A549 (cell line): ENCODE measurements at regions not wholly inside any gene's neighbourhood (a gene's known extent, or its start where the extent isn't known, plus 50 kb on each side); places are given as distances from the start of the nearest gene placed in this dataset.

Experiments
- ATAC-seq, 2 experiments: fragments of 200-7000 bp in 1 of 2; fragments of >200 bp in 1 of 2; cut with Nextera tagmentation in 1 of 2; cut with Tn5 transposase in 1 of 2; 3 replicates each; pipeline versions ENCODE4 v1.8.0 to v1.9.1; 2018 to 2020; ENCODE audit warnings: mild to moderate bottlenecking in 1 of 2, moderate library complexity in 1 of 2
- CTCF ChIA-PET: fragments of 300-600 bp; sonication (Branson Sonifier 250); formaldehyde crosslinking; extraction: SDS; loops from one replicate; lab custom pipeline; 2021; ENCODE audit warnings: antibody characterized with exemption, inconsistent platforms; lab: Yijun Ruan, JAX
- POLR2A ChIA-PET: fragments of 350-600 bp; formaldehyde crosslinking; extraction: SDS; loops from one replicate; lab custom pipeline; 2021; ENCODE audit warnings: antibody characterized with exemption, inconsistent platforms; lab: Yijun Ruan, JAX
- DNase-seq, 2 experiments: peaks; one replicate each; pipeline versions ENCODE4 v3.0.0 to v3.0.0-alpha.2; 2011 to 2016; ENCODE audit warnings: low read depth in 1 of 2, low spot score in 1 of 2
- FAIRE-seq: peaks from 2 replicates; lab custom pipeline; 2011; peaks lifted over from hg19 to GRCh38; lab: Jason Lieb, UNC
- H3K27ac ChIP-seq, 2 experiments: fragments of >200 bp; sonication (Bioruptor Twin); formaldehyde crosslinking; 3 replicates each; pipeline ENCODE4 v1.5.1; 2016 to 2017
- H3K4me1 ChIP-seq: fragments of >200 bp; sonication (Bioruptor Twin); formaldehyde crosslinking; 3 replicates; pipeline ENCODE4 v1.6.1; 2016
- H3K4me2 ChIP-seq: fragments of >200 bp; sonication (Bioruptor Twin); formaldehyde crosslinking; 3 replicates; pipeline ENCODE4 v1.6.1; 2016
- H3K4me3 ChIP-seq: fragments of >200 bp; sonication (Bioruptor Twin); formaldehyde crosslinking; 3 replicates; pipeline ENCODE4 v1.5.1; 2016
- H3K9me3 ChIP-seq: fragments of >200 bp; sonication (Bioruptor Twin); formaldehyde crosslinking; 3 replicates; pipeline ENCODE4 v1.6.1; 2016
- ATOH8 ChIP-seq: fragments of 250-450 bp; sonication (Bioruptor Pico); IDR thresholded peaks from 2 replicates; pipeline ENCODE4 v1.5.0; 2020; ENCODE audit warnings: low read depth, mild to moderate bottlenecking, moderate library complexity
- BHLHE40 ChIP-seq: IDR thresholded peaks from 2 replicates; pipeline ENCODE4 v1.6.1; 2012; ENCODE audit warnings: low read depth, low read length, inconsistent platforms
- CBX2 ChIP-seq: fragments of 200-600 bp; sonication (generic); IDR thresholded peaks from 2 replicates; pipeline ENCODE4 v1.6.1; 2016; ENCODE audit warnings: low read depth, mild to moderate bottlenecking, borderline replicate concordance
- CEBPB ChIP-seq, 2 experiments: fragments of >200 bp in 1 of 2; sonication (Bioruptor Twin) in 1 of 2; formaldehyde crosslinking in 1 of 2; IDR thresholded peaks; 2 replicates each; pipeline ENCODE4 v1.6.1; 2012 to 2016
- CTCF ChIP-seq: fragments of >200 bp; sonication (Bioruptor Twin); formaldehyde crosslinking; IDR thresholded peaks from 3 replicates; pipeline ENCODE4 v1.5.1; 2016
- EHMT2 ChIP-seq: fragments of 200-600 bp; sonication (generic); IDR thresholded peaks from 2 replicates; pipeline ENCODE4 v1.6.1; 2016; ENCODE audit warnings: antibody characterized with exemption, low read depth, mild to moderate bottlenecking, moderate library complexity
- ELK1 ChIP-seq: fragments of 150-350 bp; IDR thresholded peaks from 2 replicates; pipeline ENCODE4 v1.6.1; 2014; ENCODE audit warnings: low read depth, mild to moderate bottlenecking, low read length
- FOSL2 ChIP-seq, 2 experiments: fragments of 450-650 bp in 1 of 2; fragments of >200 bp in 1 of 2; sonication (Bioruptor Twin) in 1 of 2; formaldehyde crosslinking; IDR thresholded peaks; 2 replicates each; pipeline versions ENCODE4 v1.5.0 to v1.6.1; 2016 to 2020; ENCODE audit warnings: mild to moderate bottlenecking in 1 of 2, moderate library complexity in 1 of 2
- HDAC2 ChIP-seq: fragments of 200-600 bp; sonication (generic); IDR thresholded peaks from 2 replicates; pipeline ENCODE4 v1.6.1; 2016
- HES2 ChIP-seq: fragments of >200 bp; sonication (Bioruptor Twin); formaldehyde crosslinking; IDR thresholded peaks from 2 replicates; pipeline ENCODE4 v1.6.1; 2016
- JUN ChIP-seq, 2 experiments: fragments of >200 bp; sonication (Bioruptor Twin); formaldehyde crosslinking; IDR thresholded peaks; 2 replicates in 1 of 2; 3 replicates in 1 of 2; pipeline ENCODE4 v1.6.1; 2016 to 2017
- KDM1A ChIP-seq: fragments of 200-600 bp; sonication (generic); IDR thresholded peaks from 2 replicates; pipeline ENCODE4 v1.6.1; 2016; ENCODE audit warnings: low read depth, mild to moderate bottlenecking
- MAX ChIP-seq: IDR thresholded peaks from 2 replicates; pipeline ENCODE4 v1.6.1; 2012
- NR3C1 ChIP-seq: fragments of >200 bp; sonication (Bioruptor Twin); formaldehyde crosslinking; IDR thresholded peaks from 3 replicates; pipeline ENCODE4 v1.6.1; 2017
- PHF8 ChIP-seq: fragments of 200-600 bp; sonication (generic); IDR thresholded peaks from 2 replicates; pipeline ENCODE4 v1.6.1; 2016; ENCODE audit warnings: low read depth, mild to moderate bottlenecking, antibody characterized with exemption, moderate library complexity, borderline replicate concordance
- POLR2A ChIP-seq: IDR thresholded peaks from 2 replicates; pipeline ENCODE4 v1.6.1; 2012; ENCODE audit warnings: mild to moderate bottlenecking, low read length
- POLR2AphosphoS2 ChIP-seq: conservative IDR thresholded peaks from 2 replicates; pipeline ENCODE4 v1.6.1; 2012; ENCODE audit warnings: low read length, improper control_type of control experiment, inconsistent platforms
- RNF2 ChIP-seq: fragments of 200-600 bp; sonication (generic); IDR thresholded peaks from 2 replicates; pipeline ENCODE4 v1.6.1; 2016; ENCODE audit warnings: low read depth, mild to moderate bottlenecking, antibody characterized with exemption, moderate library complexity, borderline replicate concordance
- TFCP2L1 ChIP-seq: fragments of 250-450 bp; sonication (Bioruptor Pico); IDR thresholded peaks from 2 replicates; pipeline ENCODE4 v1.5.0; 2021; ENCODE audit warnings: mild to moderate bottlenecking
- ZC3H11A ChIP-seq: fragments of 450-650 bp; IDR thresholded peaks from 2 replicates; pipeline ENCODE4 v1.6.1; 2014; ENCODE audit warnings: antibody characterized with exemption, mild to moderate bottlenecking
- ZFP36 ChIP-seq: fragments of 450-650 bp; IDR thresholded peaks from 2 replicates; pipeline ENCODE4 v1.6.1; 2014; ENCODE audit warnings: borderline replicate concordance; ENCODE audit not compliant: partially characterized antibody
- WGBS: methylation state at CpG from one replicate; pipeline ENCODE4 v1.1.6; 2017; ENCODE audit errors: missing lambda C conversion rate; 5-methylcytosine and 5-hydroxymethylcytosine counted together

- ChIA-PET CTCF (interaction anchor here (0.7 kb wide), 1 partner anchor 31 kb away, joined by 3 read pairs; no protein-coding TSS in a partner anchor), POLR2A (no interaction called here)
- no peak overlapping the region for H3K27ac ChIP-seq
- H3K4me2 ChIP-seq, result no peak overlapping the region
- no peak for TF ChIP-seq CEBPB (IDR thresholded peaks at IDR 0.05)
- TF ChIP-seq BHLHE40, result no peak
- TF ChIP-seq ATOH8 (CRISPR knock-in tag), result no peak
- TF ChIP-seq NR3C1, result no peak
- TF ChIP-seq CTCF, result no peak
- no peak for TF ChIP-seq FOSL2 (IDR thresholded peaks at IDR 0.05)
- TF ChIP-seq FOSL2 (CRISPR knock-in tag; IDR thresholded peaks at IDR 0.05), result no peak
- no peak for TF ChIP-seq JUN (IDR thresholded peaks at IDR 0.05)
- no peak for TF ChIP-seq ELK1
- no peak for TF ChIP-seq MAX
- TF ChIP-seq KDM1A, result no peak
- no peak overlapping the region for H3K4me3 ChIP-seq
- FAIRE-seq, result no peak
- no peak for DNase-seq
- peaks cover 5% of the 10 kb centered on the region; the same call in 1 of the 3 replicates for H3K4me1 ChIP-seq
- H3K9me3 ChIP-seq, result no peaks in the 10 kb centered on the region
- WGBS, result 90% methylated on average over 6 of the region's 6 CpGs
- no peak for ATAC-seq
Observed at GRCh38 chr13:99686944-99687411, 185.7 kb downstream of the TM9SF2 start.

GRCh38 chr13:99686157-99686572, 184.9 kb downstream of the TM9SF2 start:
- peak in 1 of 2 experiments; percentile 9 for DNase-seq
- no peak overlapping the region for H3K4me2 ChIP-seq
- TF ChIP-seq TFCP2L1 (CRISPR knock-in tag), result no peak
- no peak for TF ChIP-seq HDAC2
- no peak for TF ChIP-seq FOSL2 (IDR thresholded peaks at IDR 0.05)
- TF ChIP-seq FOSL2 (CRISPR knock-in tag; IDR thresholded peaks at IDR 0.05), result no peak
- no peak for TF ChIP-seq PHF8
- TF ChIP-seq RNF2, result no peak
- no peak for TF ChIP-seq ZFP36
- no peak for TF ChIP-seq JUN (IDR thresholded peaks at IDR 0.05)
- TF ChIP-seq POLR2A, result no peak
- TF ChIP-seq POLR2AphosphoS2, result no peak
- no peak for TF ChIP-seq HES2
- TF ChIP-seq EHMT2, result no peak
- no peak for TF ChIP-seq CBX2
- TF ChIP-seq ZC3H11A, result no peak
- no peak for TF ChIP-seq ELK1
- TF ChIP-seq, all 56 proteins: peak for 0
- no peak for FAIRE-seq
- peaks cover 5% of the 10 kb centered on the region; the same call in 1 of the 3 replicates for H3K4me1 ChIP-seq
- ChIA-PET POLR2A (no interaction called here), CTCF (interaction anchor here (1.1 kb wide), 1 partner anchor 30 kb away, joined by 3 read pairs; no protein-coding TSS in a partner anchor)
- WGBS, result 52% methylated on average over 3 of the region's 5 CpGs
- no peak overlapping the region for H3K4me3 ChIP-seq
- H3K27ac ChIP-seq, result peak overlapping the region in 1 of 2 experiments; percentile 35; a peak in 1 of 6 replicates
- no peaks in the 10 kb centered on the region for H3K9me3 ChIP-seq
- ATAC-seq, result peak; percentile 59 to 62; a peak in 4 of 6 replicates
